ENCODE measurements at regions not wholly inside any gene's neighbourhood (a gene's known extent, or its start where the extent isn't known, plus 50 kb on each side); places are given as distances from the start of the nearest gene placed in this dataset.
A peak's percentile ranks its signal among the peaks of the same experiment; 100 is the strongest.
"Not testable (repeated sequence)": the region's sequence is repeated elsewhere in the genome, so short reads cannot be mapped to it uniquely, and the experiment has no call there.

DNA sequence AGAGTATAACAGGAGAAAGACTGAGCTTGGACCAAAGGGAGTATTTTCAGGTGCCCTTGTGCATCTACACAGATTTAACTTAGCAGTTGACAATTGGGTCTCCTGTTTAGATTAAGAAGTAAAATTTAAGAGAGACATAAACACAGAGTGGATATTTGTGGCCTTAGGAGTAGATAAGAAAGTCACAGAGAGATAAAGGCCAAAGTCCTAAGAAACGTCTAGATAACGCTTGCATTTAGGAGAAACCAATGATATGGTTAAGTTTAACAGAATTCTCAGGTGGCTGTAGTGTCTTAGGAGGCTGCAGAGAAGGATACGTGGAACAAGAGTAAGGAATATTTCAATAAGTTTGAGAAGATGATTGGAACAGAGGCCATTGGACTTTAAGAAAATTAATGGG is 155.0 kb upstream of the DAB2 start:
- DNase-seq, result no peak

DNA sequence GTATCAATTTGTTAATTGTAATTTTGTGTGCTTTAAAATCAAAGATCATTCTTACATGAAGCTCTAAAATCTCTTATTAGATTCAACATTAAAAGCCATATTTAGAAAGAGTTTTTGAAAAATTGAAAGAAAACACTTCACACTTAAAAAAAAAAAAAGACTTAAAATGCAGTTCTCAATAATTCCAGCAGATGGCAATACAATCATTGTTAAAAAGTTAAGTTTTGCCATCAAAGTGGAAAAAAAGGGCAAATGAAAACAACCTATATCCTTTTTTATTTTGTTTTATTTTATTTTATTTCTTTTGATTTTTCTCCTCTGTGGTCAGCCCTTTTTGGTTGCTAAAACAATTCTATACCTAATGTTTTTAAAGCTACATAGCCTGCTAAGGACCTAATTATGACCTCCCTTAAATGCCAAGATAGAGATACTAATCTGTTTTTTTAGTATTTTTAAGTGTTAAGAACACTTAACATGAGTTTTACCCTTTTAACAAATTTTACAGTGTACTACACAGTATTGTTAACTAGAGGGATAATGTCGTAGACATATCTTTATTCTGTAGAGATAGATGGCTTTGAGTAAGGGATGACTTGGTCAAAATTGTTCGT is 154.2 kb upstream of the DAB2 start:
- DNase-seq, result peak; percentile 18 to 20

DNA sequence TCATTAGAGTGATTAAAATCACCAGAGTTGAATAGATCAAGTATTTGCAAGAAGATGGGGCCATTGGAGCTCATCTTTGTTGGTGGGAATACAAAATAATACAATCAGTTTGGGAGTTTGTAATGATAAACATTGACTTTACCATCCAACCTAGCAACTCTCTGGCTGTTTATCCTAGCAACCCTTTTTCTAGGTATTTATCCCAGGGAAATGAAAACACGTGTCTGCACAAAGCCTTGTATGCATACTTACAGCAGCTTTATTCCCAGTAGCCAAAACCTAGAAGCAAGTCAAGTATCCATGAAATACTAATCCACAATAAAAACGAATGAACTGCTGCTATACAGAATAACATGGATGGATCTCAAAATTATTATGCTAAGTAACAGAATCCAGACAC is 152.7 kb upstream of the DAB2 start:
- DNase-seq, result no peak

DNA sequence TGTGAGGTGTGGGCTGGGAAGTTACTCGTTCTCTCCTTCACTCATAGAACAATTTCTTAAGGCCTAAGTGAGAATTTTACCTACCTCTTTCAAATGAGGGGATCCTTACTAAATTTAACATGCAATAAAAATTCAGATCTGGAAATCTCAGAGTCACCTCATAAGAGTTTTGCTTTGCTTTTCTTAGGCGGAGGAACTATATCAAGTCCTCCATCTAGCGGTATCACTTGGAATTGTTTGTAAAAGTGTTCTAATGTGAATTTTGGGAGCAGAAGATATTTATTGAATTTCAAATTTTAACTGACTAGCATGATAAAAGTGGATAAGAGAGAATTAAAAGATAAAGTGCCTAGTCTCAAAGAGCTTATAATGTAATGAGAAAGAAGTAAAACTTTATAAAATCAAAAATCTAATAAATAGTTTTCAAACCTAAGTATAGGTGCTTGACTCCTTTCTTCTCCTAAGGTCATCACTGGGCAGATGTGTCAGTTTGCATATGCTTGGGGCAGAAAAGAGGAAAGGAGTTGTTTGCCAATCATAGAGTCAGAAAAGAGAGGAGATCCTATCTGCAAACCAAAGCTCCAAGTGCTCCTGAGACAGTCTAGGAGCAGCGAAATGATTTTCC is 145.7 kb upstream of the DAB2 start:
- peak; percentile 62 to 70 for DNase-seq

DNA sequence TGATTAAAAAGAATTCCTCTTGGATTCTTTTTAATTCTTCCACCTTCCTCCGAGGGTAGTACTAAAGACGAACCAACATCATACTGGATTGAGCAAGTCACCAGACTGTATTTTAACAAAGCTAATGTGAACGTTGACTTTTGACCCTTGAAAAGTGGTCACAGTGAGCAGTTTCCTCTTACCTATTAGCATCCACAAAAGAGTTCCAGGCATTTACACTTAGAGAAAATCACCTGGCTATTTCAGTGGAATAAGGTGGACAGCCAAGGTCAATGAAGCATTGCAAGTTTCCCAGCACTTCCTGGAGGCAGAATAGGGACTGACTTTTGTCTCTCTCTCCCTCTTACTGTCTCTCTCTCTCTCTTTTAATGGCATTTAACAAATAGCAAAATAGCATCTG is 145.1 kb upstream of the DAB2 start:
- DNase-seq, result no peak

DNA sequence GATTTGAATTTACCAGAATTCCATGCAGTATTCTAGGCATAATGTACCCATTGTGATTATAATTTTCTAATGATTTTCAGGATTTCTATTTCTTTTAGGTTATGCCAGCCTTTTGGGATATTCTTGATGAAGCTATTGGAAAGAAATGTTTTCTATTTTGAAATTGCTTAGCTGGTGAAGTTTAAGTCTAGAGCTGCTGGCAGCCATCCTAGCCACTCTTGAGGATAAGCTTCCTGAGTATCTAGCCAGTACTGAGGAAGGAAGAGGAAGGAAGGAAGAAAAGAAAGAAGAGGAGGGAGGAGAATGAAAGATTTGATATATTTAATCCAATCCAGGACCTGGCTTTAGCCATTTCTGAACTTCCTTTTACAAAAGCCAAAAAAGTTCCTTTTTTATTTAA is 142.1 kb upstream of the DAB2 start:
- no peak for DNase-seq

DNA sequence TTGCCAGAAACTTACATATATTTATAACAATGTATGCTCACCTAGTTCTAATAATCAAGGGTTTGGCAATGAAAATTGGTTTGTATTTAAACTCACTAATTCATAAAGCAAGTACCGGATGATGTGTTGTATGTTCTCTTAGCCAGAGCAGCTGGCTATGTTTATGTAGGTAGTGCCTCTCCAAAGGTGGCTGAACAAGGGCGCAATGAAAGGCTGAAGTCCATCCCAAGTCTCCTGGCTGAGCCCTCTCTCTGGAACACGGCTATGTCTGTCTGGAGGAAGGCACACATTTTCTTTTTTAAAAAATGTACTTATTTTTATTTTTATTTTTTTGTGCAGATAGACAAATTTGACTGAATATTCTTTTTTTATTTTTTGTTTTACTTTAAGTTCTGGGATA is 141.2 kb upstream of the DAB2 start:
- DNase-seq, result no peak

DNA sequence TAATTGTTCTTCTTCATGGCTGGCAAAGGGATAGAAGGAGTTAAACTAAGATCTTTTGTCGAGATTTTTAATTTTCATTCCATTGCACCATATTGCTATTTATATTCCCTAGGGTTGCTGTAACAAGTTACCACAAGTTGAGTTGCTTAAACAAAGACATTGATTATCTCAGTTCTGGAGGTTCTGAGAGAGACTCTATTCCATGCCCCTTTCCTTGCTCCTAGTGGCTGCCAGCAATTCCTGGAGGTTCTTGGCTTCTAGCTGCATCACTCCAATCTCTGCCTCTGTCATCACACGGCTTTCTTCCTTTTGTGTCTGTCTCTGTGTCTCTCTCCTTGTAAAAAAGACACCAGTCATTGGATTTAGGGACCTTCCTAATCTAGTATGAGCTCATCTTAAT is 136.6 kb upstream of the DAB2 start:
- no peak for DNase-seq

DNA sequence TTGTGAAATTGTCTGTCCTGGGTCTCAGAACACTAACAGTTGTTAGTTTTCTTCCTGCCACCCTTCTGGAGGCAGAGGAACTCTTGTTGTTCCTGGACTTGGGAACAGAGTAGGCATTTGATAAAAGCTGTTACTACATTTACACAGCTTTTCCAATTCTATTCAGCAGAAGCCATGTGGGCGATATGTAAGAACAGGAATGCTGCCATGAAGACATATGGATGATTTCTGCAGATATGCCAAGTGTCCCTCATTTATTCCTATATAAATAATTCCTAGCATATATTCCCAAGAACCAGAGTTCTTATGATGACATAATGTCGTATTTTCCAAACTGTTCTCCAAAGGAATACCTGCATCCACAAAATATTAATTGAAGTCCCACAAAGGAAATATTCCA is 135.9 kb upstream of the DAB2 start:
- no peak for DNase-seq

DNA sequence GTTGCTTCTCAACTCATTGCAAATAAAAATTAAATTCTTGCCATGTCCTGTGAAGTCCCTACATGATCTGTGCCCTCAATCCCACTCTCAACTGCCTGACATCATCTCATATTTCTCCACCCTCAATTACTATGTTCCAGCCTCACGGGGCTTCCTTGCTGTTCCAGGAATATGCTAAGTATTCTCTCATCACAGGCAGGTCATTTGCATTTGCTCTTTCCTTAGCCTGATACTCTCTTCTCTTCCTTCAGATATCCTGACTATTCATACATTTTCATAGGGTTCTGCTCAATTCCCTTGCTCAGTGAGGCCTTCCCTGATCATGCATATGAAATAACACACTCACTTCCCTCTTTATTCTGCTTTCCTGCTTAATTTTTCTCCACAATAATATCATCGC is 135.1 kb upstream of the DAB2 start:
- DNase-seq, result no peak

DNA sequence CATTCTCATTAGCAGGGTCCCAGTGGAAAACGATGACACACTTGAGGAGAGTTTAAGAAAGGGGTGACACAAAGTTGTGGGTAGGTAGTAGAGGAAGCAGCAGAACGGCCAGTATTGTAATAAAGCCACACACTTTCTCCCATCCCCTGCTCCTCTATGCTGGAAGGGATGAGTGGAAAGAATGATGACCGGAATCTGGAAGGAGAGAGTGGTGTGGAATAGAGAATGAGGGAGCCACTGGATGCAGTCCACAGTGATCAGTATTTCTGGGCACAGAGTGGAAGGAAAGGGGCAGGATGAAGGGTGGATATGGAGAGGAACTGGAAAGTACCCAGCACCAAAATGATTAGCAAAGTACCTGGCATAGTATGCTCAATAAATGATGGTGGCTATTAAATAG is 133.8 kb upstream of the DAB2 start:
- no peak for DNase-seq

DNA sequence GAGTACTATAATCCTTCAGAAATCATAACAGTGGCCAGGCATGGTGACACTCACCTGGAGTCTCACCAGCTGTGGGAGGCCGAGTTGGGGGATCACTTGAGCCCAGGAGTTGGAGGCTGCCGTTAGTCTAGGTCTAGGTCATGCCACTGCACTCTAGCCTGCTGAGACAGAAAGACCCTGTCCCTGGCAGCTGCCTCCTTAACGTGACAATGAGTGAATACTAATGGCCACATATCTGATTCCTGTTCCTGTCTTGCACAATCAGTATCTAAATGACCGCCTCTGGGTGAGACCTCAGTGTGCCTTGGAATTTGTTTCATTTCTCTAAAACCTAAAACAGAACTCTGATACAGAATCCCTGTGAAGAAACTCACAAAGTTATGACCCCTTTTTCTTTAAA is 131.0 kb upstream of the DAB2 start:
- DNase-seq, result no peak

DNA sequence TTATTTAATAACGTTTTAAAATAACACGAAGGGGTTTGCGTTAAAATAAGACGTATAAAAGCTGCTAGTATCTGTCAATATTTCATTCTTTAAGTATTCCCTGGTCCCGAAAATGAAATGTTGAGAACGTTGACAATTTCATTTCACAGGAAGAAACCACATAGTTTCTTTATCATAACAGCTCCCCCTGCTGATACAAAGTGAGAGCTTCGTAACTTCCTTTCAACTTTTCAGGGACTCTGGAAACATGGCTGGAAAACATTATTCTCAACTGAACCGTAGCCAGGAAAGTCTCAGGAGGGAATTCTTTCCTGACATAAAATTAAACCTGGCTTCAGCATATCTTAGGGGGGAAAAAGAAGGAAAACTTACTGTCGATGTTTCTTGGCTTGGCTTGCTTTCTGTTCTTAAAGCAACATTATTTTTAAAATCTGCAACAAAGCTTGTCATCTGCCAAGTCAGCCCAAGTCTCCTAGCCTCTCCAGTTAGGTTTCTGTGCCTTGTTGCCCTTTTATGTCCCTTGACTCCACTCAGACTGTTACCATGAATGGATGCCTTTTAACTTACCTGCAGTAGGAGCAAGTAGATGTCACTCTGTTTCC is 122.9 kb upstream of the DAB2 start:
- peak; percentile 68 to 75 for DNase-seq

DNA sequence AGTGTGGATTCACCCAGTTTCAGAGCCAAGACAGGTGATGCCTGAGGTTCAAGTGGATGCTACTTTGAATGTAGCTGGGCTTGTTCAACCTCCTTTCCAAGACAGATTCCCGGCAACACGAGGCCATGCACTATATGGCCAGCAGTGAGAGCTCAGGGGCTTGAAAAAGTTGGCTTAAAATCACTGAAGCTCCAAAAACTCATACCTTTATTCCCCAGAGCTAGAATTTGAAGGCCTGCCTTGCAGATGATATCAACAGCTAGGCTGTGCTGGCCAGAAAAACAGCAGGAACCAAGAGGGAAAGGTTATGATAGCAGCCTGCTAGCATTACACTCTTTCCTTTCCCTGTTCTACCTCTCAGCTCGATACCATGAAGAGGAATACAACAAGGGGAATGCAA is 120.2 kb upstream of the DAB2 start:
- DNase-seq, result no peak

DNA sequence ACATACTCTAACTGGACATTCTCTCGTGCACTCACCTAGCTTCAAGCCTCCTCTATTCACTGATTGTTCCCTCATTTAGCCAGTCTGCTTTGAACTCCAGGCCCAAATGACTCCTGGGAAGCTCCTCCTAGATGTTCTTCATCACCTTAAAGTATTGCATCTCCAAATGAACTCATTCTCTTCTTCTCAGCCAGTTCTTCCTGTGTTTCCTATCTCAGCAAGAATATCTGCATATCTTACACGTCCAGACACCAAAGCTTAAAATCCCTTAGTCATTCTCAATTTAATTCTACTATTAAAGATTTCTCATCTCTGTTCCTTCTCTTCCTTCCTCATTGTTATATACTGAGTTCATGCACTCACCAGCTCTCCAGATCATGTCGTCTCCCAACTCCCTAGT is 118.6 kb upstream of the DAB2 start:
- DNase-seq, result no peak

DNA sequence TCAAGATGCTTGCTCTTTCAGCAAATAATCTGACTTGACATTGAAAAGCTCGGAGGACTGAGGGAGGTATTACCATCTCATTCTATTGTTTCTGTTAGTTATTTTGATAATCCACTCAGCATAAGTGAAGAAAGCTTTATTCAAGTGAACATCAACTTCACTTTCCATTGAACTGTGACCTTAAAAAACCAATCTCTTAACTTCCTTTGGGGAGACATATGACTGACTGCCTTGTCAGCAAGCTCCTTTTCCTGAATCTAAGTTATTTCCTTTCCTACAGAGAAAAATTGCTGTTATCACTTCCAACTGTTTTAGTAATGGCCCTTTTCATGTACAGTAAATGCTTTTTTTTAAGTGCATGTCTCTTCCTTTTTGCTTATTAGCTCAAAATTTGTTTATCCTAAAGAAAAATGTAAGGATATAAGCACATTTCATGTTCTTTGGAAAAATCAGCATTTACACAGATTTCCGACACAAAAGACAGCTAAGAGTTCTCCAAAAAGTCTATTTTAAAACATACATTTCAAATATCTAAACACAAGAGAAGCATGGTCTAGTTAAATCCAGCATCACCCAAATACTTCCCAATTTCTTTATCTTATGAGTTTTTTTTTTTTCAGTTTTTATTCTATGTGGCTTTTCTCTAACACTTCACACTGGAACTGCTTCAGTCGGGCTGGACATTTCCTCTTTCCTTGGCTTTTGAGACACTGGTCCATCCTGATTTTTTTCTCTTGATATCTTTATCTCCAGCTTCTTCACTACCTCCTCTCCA is 117.9 kb upstream of the DAB2 start:
- no peak for DNase-seq

DNA sequence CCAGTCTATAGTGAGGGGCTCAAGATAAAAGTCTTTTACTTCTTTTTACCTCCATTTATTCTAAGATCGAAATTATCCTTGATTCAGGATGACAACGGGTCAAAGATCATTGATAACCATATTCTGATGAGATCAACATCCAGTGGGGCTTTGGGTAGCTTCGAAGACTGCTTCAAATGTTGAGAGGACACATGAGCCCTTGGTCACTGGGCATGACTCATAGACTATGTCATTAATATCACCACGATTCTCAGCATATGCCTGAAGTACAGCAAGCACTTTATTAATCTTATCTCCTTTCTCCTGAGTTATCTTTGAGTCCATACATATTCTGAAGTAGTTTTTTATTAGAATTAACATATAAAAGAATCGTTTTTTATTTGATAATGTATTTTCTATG is 117.1 kb upstream of the DAB2 start:
- DNase-seq, result no peak

DNA sequence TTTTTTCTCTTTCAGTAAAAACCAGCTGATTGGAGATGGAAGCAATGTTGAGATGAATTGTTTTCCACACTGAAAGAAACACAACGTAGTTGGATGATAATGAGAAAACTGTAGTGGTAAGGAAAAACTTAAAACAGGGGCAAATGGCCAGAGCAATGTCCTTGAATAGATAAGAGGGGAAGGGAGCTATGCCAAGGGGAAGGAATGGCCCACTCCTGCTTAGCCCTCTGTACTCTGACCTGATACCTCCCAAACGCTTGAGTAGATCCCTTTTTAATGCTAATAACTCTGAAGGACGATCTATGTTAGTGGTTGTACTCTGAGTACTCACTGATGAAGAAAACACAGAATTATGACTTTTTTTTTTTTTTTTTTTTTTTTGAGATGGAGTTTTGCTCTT is 114.7 kb upstream of the DAB2 start:
- no peak for DNase-seq

DNA sequence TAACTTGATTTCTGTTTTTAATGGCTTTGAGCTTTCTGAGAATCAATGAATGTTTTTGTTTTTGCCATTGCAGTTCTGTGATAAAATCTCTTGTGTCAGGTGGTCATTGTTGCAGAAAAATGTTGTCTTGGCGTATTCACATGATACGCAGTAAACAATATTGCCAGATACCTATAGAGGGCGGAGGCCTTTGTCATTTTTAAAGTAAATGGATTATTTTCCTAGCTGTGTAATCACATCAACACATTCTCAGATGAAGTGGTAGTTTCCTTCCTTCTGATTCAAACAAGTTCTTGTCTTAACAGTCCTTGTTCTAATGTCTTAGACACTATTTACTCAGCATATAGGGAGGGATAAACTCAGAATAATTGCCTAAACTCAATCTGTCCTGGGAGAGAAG is 109.9 kb upstream of the DAB2 start:
- DNase-seq, result no peak

DNA sequence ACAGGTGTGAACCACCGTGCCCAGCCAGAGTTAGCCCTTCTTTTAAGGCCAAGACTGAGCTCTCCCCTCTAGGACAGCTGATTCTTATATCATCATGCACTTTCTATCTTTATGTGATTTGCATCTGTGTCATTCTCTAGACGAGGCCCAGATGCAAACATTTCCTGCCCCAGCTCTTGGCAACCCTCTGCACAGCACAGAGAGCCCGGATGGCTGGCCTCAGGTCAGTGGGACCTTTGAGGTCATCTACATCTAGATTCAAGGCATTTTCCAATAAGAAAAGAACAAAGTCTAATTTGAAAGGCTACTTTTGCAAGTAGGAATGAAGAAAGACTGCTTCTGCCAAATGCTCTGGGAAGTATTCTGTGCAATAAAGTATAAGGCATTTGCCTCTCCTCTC is 109.0 kb upstream of the DAB2 start:
- no peak for DNase-seq

DNA sequence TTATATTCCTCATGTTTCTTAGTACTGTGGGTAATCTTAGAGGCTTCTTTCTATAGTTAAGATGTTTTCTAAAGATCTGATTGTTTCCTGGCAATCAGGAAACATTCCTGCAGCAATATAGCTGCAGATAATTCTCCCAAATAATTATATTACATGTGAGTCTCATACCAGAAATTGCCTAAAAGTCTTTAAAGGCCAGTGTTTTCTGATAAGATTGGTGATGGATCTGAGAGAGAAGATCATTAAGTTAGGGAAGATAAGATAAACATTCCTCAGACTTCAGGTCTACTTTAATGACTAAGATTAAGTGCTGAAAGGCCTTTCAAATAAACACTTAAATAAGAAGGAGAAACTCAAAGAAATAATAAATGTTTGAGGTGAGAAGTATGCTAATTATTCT is 107.7 kb upstream of the DAB2 start:
- DNase-seq, result no peak

DNA sequence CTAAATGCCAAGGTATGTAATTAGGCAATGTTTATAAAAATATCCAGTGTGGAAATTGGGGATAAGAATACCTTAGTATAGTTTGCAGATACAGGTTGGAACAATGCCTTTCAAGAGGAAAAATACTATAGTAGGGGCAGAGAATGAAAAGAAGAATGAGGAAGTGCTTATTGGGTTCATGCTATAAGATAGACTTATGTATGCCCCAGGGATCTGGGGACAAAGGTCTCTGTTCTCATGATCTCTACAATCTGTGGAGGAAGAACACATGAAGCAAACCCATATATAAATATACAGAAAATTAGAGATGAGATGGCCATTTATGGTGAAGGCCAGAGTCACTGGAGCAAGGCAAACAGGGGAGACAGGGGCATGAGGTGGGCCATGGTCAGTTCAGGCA is 106.5 kb upstream of the DAB2 start:
- no peak for DNase-seq

DNA sequence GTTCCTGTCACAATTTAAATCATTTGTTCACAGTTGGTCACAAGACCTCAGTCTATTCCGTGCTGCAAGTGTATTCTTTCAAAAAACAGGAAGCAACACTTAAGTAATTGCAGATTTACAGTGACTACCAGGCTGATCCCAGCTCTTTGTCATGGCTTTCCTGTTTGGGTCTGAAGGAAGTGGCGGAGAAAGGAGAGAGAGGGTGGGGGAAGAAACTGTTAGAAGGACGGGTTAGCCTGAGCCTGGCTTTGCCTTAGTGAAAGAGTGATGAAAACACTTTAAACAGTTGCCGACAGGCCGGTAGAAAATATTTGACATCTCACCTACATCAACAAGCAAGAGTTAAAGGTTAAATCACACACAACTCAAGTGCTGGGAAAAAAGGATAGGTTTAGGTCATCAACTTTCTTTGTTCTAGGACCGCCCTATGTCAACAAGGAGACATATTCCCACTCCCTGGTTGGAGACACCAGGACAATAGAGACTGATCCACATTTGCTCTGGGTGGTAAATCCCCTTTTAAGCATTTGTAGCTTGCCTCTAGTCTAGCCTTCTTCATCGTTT is 102.2 kb upstream of the DAB2 start:
- DNase-seq, result peak; percentile 79 to 88

DNA sequence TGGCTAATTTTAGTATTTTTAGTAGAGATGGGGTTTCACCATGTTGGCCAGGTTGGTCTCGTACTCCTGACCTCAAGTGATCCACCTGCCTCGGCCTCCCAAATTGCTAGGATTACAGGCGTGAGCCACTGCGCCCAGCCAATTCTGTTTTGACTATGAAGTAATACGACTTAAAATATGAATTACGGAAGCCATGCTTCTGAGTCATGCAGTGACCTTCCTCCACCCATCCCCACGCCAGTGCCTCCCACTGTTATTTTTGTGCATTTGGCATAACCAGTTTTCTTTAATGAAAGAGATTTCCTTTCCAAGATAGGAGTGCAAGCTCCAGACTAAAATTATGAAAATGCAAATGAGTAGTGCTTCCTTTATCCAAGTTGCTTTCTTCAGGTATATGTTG is 101.0 kb upstream of the DAB2 start:
- DNase-seq, result not testable (repeated sequence)

Measured in Kasumi-1 (cell line).